Central memory CD8-positive, alpha-beta T cell (primary cell): ENCODE measurements at regions not wholly inside any gene's neighbourhood (a gene's known extent, or its start where the extent isn't known, plus 50 kb on each side); places are given as distances from the start of the nearest gene placed in this dataset.
"Not testable (repeated sequence)": the region's sequence is repeated elsewhere in the genome, so short reads cannot be mapped to it uniquely, and the experiment has no call there.

Experiments
- ATAC-seq: fragments of 150-1000 bp; cut with Tn5 transposase; replicated peaks from 2 replicates; pipeline ENCODE4 v1.10.0; 2022; ENCODE audit warnings: mild to moderate bottlenecking, moderate FRiP score, moderate number of reproducible peaks; ENCODE audit not compliant: poor library complexity, severe bottlenecking; ENCODE audit errors: extremely low read depth
- DNase-seq, 2 donors: peaks; one replicate each; pipeline ENCODE4 v3.0.0; 2021; ENCODE audit warnings: low spot score in 2 of 2
- H3K27ac Mint-ChIP-seq: one replicate; pipeline ENCODE4 v1.8.0; 2022; ENCODE audit warnings: low read depth, mild to moderate bottlenecking, moderate library complexity, mixed read lengths
- H3K27me3 Mint-ChIP-seq: one replicate; pipeline ENCODE4 v1.8.0; 2022; ENCODE audit warnings: mixed read lengths
- H3K36me3 Mint-ChIP-seq: one replicate; pipeline ENCODE4 v1.8.0; 2022; ENCODE audit warnings: mild to moderate bottlenecking, moderate library complexity, mixed read lengths; ENCODE audit not compliant: insufficient read depth
- H3K4me1 Mint-ChIP-seq: one replicate; pipeline ENCODE4 v1.8.0; 2022; ENCODE audit warnings: mixed read lengths
- H3K4me3 Mint-ChIP-seq: one replicate; pipeline ENCODE4 v1.8.0; 2022; ENCODE audit warnings: mild to moderate bottlenecking, moderate library complexity, mixed read lengths
- H3K9me3 Mint-ChIP-seq: one replicate; pipeline ENCODE4 v1.8.0; 2022; ENCODE audit warnings: mixed read lengths

- H3K4me3 Mint-ChIP-seq: no peak overlapping the region
- H3K36me3 Mint-ChIP-seq: no peaks in the 10 kb centered on the region
- ATAC-seq (no peak), DNase-seq (no peak)
- no peak overlapping the region for H3K27ac Mint-ChIP-seq
- no peaks in the 10 kb centered on the region for H3K27me3 Mint-ChIP-seq
- H3K4me1 Mint-ChIP-seq: no peaks in the 10 kb centered on the region
- peaks cover 9% of the 10 kb centered on the region for H3K9me3 Mint-ChIP-seq
Measured at GRCh38 chr2:16973586-16974286, 308.1 kb upstream of the CYRIA start.

GRCh38 chr2:16972276-16972675, 306.6 kb upstream of the CYRIA start:
- Mint-ChIP-seq H3K27me3 (no peaks in the 10 kb centered on the region), H3K4me3 (no peak overlapping the region), H3K4me1 (no peaks in the 10 kb centered on the region), H3K9me3 (peaks cover 9% of the 10 kb centered on the region), H3K27ac (no peak overlapping the region), H3K36me3 (no peaks in the 10 kb centered on the region)
- ATAC-seq (no peak), DNase-seq (no peak)

- no peak for DNase-seq
- Mint-ChIP-seq H3K27ac (no peak overlapping the region), H3K27me3 (no peaks in the 10 kb centered on the region), H3K4me1 (no peaks in the 10 kb centered on the region), H3K9me3 (peaks cover 9% of the 10 kb centered on the region), H3K36me3 (no peaks in the 10 kb centered on the region), H3K4me3 (no peak overlapping the region)
- ATAC-seq: no peak
Measured at GRCh38 chr2:16971722-16972234, 306.1 kb upstream of the CYRIA start.

GRCh38 chr2:16970948-16971347, 305.3 kb upstream of the CYRIA start:
- H3K9me3 Mint-ChIP-seq, H3K27ac Mint-ChIP-seq, ATAC-seq, H3K27me3 Mint-ChIP-seq, H3K36me3 Mint-ChIP-seq, H3K4me3 Mint-ChIP-seq, DNase-seq, H3K4me1 Mint-ChIP-seq: not testable (repeated sequence)

GRCh38 chr2:16962505-16962904, 296.9 kb upstream of the CYRIA start:
- Mint-ChIP-seq H3K27me3 (no peaks in the 10 kb centered on the region), H3K27ac (no peak overlapping the region), H3K4me3 (no peak overlapping the region), H3K36me3 (no peaks in the 10 kb centered on the region), H3K9me3 (peaks cover 6% of the 10 kb centered on the region), H3K4me1 (no peaks in the 10 kb centered on the region)
- no peak for ATAC-seq
- DNase-seq: no peak

- Mint-ChIP-seq H3K4me1 (no peaks in the 10 kb centered on the region), H3K27ac (no peak overlapping the region), H3K27me3 (no peaks in the 10 kb centered on the region), H3K36me3 (no peaks in the 10 kb centered on the region), H3K4me3 (no peak overlapping the region), H3K9me3 (peaks cover 6% of the 10 kb centered on the region)
- DNase-seq (no peak), ATAC-seq (no peak)
Measured at GRCh38 chr2:16960579-16960978, 294.9 kb upstream of the CYRIA start.

- H3K36me3 Mint-ChIP-seq: no peaks in the 10 kb centered on the region
- no peak for ATAC-seq
- no peaks in the 10 kb centered on the region for H3K4me1 Mint-ChIP-seq
- H3K9me3 Mint-ChIP-seq: peaks cover 6% of the 10 kb centered on the region
- no peak for DNase-seq
- no peak overlapping the region for H3K27ac Mint-ChIP-seq
- no peaks in the 10 kb centered on the region for H3K27me3 Mint-ChIP-seq
- no peak overlapping the region for H3K4me3 Mint-ChIP-seq
Measured at GRCh38 chr2:16958266-16958665, 292.6 kb upstream of the CYRIA start.

GRCh38 chr2:16952805-16953204, 287.2 kb upstream of the CYRIA start:
- DNase-seq: no peak
- no peaks in the 10 kb centered on the region for H3K36me3 Mint-ChIP-seq
- no peak overlapping the region for H3K4me3 Mint-ChIP-seq
- H3K4me1 Mint-ChIP-seq: no peaks in the 10 kb centered on the region
- H3K27ac Mint-ChIP-seq: no peak overlapping the region
- H3K27me3 Mint-ChIP-seq: no peaks in the 10 kb centered on the region
- ATAC-seq: no peak
- peaks cover 14% of the 10 kb centered on the region for H3K9me3 Mint-ChIP-seq

- DNase-seq (no peak), ATAC-seq (no peak)
- no peaks in the 10 kb centered on the region for H3K4me1 Mint-ChIP-seq
- H3K4me3 Mint-ChIP-seq: no peak overlapping the region
- no peaks in the 10 kb centered on the region for H3K36me3 Mint-ChIP-seq
- no peak overlapping the region for H3K27ac Mint-ChIP-seq
- no peaks in the 10 kb centered on the region for H3K27me3 Mint-ChIP-seq
- peaks cover 14% of the 10 kb centered on the region for H3K9me3 Mint-ChIP-seq
Measured at GRCh38 chr2:16952368-16952767, 286.7 kb upstream of the CYRIA start.

- peaks cover 14% of the 10 kb centered on the region for H3K9me3 Mint-ChIP-seq
- no peaks in the 10 kb centered on the region for H3K4me1 Mint-ChIP-seq
- DNase-seq (no peak), ATAC-seq (no peak)
- no peaks in the 10 kb centered on the region for H3K27me3 Mint-ChIP-seq
- no peaks in the 10 kb centered on the region for H3K36me3 Mint-ChIP-seq
- no peak overlapping the region for H3K4me3 Mint-ChIP-seq
- H3K27ac Mint-ChIP-seq: no peak overlapping the region
Measured at GRCh38 chr2:16950436-16950835, 284.8 kb upstream of the CYRIA start.

GRCh38 chr2:16948710-16949109, 283.1 kb upstream of the CYRIA start:
- no peaks in the 10 kb centered on the region for H3K4me1 Mint-ChIP-seq
- no peaks in the 10 kb centered on the region for H3K27me3 Mint-ChIP-seq
- DNase-seq (no peak), ATAC-seq (no peak)
- H3K4me3 Mint-ChIP-seq: no peak overlapping the region
- H3K27ac Mint-ChIP-seq: no peak overlapping the region
- peaks cover 14% of the 10 kb centered on the region for H3K9me3 Mint-ChIP-seq
- no peaks in the 10 kb centered on the region for H3K36me3 Mint-ChIP-seq

- DNase-seq (no peak), ATAC-seq (no peak)
- Mint-ChIP-seq H3K9me3 (peaks cover 14% of the 10 kb centered on the region), H3K27me3 (no peaks in the 10 kb centered on the region), H3K4me1 (no peaks in the 10 kb centered on the region), H3K27ac (no peak overlapping the region), H3K36me3 (no peaks in the 10 kb centered on the region), H3K4me3 (no peak overlapping the region)
Measured at GRCh38 chr2:16948053-16948452, 282.4 kb upstream of the CYRIA start.

- Mint-ChIP-seq H3K27me3 (no peaks in the 10 kb centered on the region), H3K4me3 (no peak overlapping the region), H3K36me3 (no peaks in the 10 kb centered on the region), H3K27ac (no peak overlapping the region), H3K4me1 (no peaks in the 10 kb centered on the region), H3K9me3 (peaks cover 16% of the 10 kb centered on the region)
- ATAC-seq (no peak), DNase-seq (no peak)
Measured at GRCh38 chr2:16943279-16943958, 277.8 kb upstream of the CYRIA start.
